ENCODE measurements at regions not wholly inside any gene's neighbourhood (a gene's known extent, or its start where the extent isn't known, plus 50 kb on each side); places are given as distances from the start of the nearest gene placed in this dataset.

DNA sequence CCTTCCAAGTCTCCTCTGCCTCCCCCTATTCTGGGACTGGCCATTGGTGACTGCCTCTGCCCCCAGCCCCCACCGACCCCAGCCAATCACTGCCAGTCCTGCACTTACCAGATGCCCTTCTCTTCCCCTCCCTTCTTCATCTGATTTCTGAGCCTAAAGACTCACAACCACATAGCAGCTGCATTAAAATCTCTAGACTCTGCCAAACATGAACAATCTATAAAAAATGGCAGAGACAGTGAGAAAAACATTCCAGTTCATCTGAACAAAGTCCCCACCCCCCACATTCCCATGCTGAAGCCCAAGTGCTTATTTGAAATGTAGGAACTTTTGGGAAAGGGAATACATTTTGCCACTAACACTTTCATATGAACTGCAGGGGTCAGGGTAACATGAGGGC, 60.8 kb downstream of the KCTD12 start:
- TF ChIP-seq POLR2A (IDR thresholded peaks at IDR 0.05; ENCODE audit: low read depth, low read length) (no peak), TAF1 (IDR thresholded peaks at IDR 0.05; ENCODE audit: low read depth, low read length) (no peak)
